ENCODE measurements at regions not wholly inside any gene's neighbourhood (a gene's known extent, or its start where the extent isn't known, plus 50 kb on each side); places are given as distances from the start of the nearest gene placed in this dataset.

DNA sequence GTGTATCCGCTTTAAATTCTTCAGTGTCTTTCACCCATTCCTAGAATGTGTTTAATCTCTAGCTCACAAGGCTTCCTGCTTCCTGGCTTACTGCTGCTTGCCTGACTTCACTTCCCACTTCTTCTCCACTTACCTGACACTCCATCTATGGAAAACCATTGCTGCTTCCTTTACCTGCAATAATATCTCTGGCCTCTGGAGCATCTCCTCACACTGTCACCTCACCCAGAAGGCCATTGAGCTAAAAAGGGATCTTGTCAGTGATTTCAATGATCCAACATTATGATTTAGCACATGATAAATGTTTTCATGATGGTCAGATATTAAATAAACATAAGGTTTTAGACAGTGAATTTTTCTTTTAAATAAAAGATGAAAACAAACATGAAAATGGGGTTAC lies 281.1 kb downstream of the MRPS30 start:
- TF ChIP-seq, protein P1, sequence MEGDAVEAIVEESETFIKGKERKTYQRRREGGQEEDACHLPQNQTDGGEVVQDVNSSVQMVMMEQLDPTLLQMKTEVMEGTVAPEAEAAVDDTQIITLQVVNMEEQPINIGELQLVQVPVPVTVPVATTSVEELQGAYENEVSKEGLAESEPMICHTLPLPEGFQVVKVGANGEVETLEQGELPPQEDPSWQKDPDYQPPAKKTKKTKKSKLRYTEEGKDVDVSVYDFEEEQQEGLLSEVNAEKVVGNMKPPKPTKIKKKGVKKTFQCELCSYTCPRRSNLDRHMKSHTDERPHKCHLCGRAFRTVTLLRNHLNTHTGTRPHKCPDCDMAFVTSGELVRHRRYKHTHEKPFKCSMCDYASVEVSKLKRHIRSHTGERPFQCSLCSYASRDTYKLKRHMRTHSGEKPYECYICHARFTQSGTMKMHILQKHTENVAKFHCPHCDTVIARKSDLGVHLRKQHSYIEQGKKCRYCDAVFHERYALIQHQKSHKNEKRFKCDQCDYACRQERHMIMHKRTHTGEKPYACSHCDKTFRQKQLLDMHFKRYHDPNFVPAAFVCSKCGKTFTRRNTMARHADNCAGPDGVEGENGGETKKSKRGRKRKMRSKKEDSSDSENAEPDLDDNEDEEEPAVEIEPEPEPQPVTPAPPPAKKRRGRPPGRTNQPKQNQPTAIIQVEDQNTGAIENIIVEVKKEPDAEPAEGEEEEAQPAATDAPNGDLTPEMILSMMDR (IDR thresholded peaks at IDR 0.05; ENCODE audit: low read depth, low read length) = no peak
- TF ChIP-seq EZH2phosphoT487 (IDR thresholded peaks at IDR 0.05; ENCODE audit: low read depth) = no peak
